HG03571 (cell line): ENCODE measurements at regions not wholly inside any gene's neighbourhood (a gene's known extent, or its start where the extent isn't known, plus 50 kb on each side); places are given as distances from the start of the nearest gene placed in this dataset.

Experiments used
- ATAC-seq: cut with Tn5 transposase; IDR thresholded peaks from one replicate; pipeline ENCODE4 v1.9.1; 2021; ENCODE audit not compliant: unreplicated experiment

GRCh38 chr1:81351864-81352263, 448.9 kb upstream of the ADGRL2 start:
- ATAC-seq = no peak

DNA sequence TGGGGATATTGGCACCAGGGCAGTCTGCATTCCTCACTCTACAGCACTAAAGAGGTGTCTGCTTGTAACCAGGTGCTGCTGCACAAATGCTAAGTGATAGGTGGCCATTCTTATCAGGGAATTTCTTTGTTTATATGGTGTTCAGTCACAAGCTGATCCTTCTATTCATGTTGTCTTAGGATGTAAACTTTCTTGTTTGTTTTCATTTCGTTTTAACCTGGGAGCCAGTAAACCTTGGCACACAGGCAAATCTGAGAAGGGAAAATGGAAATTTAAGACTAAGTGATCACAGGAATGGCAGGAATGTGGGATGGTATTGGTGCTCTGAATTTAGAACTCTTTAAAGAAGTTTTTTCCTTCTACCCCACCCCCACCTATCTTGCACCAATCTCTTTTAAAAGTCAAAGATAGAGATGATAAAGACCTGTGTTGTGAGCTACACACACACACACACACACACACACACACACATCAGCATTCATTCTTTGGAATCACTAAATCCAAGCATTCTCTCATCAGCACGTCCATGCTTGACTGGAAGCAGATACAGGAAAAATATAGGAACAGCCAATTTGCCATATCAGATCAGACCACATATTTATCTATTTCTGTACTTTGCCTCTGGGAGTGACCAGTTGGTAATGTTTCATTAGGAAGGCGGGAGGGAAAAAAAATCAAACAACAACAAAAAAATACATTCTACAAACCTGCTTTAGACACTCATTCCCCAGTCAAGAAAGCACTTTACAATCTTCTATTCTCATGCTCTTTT, 451.4 kb upstream of the ADGRL2 start:
- no peak for ATAC-seq

- ATAC-seq = no peak
These were observed 455.6 kb upstream of the ADGRL2 start for GRCh38 chr1:81345110-81345509.

DNA sequence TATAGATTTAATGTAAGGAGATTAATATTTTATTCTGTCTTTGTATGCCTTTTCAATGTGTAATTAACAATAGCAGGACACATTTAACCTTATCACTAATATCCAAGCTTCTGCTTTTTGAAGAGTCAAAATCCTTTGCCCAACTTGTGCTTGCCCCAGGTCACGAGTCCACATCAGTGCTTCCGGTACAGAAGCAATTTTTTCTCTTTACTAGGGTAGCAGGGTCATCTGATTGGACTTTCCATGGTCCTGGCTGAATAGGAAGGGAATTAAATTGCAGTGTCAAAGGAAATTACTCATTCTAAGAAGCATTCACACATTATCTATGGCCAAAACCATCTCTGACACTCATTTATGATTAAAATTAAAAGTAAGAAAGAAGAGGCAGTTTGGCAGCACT, 460.5 kb upstream of the ADGRL2 start:
- ATAC-seq = no peak

DNA sequence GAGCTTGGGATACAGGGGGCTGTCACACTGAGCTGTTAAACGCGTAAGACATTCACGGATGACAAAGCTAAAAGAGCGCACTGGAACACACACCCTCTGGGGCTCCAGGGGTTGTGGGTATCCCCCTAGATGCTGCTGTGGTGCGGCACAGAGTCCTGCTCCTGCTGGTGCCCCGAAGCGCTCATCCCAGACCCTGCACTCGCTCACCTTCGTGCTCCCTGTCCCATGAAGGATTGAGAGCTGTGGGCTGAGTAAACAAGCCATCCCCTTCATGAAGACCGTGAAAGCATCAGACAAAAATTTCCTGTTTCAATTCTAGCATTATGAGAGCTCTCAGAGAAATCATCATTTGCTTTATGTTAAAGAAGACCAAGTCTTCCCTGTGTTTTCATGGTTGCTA, 463.5 kb upstream of the ADGRL2 start:
- no peak for ATAC-seq

- no peak for ATAC-seq
These were observed 464.9 kb upstream of the ADGRL2 start for GRCh38 chr1:81335876-81336275.

DNA sequence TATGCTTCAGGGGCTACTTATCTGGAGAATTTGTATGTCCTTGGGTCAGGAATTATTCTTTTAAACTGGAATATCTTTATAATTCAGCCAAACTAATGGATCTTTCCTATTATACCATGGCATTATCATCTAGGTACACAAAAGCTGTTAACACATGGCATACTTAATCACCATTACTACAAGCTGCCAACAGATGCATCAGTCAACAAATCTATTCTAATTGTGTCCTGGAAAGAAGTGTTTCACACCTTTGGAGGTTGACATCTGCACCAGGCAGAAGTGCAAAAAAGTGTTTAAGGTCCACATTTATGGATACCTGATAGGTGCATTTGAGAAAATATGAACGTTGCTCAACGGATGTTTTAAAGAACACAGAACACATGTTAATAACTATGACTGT, 470.2 kb upstream of the ADGRL2 start:
- ATAC-seq = no peak

DNA sequence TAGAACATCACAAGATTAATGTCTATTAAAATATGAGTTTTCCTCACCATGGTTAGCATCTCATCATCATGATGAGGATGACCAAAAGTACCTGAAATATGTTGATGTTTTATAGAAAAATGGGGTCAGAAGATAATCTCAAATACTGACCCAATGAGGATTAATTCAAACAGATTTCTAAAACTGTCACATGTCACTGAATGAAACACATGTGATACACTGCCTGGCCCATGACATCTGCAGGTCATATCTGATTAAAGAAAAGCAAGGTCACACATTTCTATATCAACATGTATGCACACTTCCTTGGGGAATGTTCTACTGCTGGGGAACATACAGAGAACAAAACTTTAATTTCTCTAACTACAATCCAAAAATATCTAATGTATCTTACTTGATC, 470.6 kb upstream of the ADGRL2 start:
- ATAC-seq = no peak

- no peak for ATAC-seq
These were observed 471.7 kb upstream of the ADGRL2 start for GRCh38 chr1:81329041-81329440.

DNA sequence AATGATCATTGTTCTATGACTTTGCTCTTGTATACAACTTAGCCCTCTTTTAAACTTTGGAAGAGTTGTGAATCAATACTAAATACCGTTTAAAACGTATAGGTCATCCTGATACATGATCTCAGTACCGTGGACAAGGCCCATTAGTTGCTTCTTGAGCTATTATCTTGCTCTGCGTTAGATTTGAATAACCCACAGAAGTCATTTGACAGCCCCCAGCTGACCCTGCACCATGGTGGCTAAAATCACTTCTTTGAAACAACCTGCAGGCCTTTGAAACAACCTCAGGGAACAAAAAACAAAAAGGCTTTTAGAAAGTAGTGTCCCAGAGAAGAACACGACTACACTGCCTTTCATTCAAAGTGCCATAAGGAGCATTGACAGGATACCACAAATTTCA, 473.0 kb upstream of the ADGRL2 start:
- no peak for ATAC-seq

GRCh38 chr1:81327103-81327710, 473.5 kb upstream of the ADGRL2 start:
- ATAC-seq = no peak

- no peak for ATAC-seq
These were observed 474.5 kb upstream of the ADGRL2 start for GRCh38 chr1:81326212-81326611.

GRCh38 chr1:81325397-81325796, 475.3 kb upstream of the ADGRL2 start:
- ATAC-seq = no peak

DNA sequence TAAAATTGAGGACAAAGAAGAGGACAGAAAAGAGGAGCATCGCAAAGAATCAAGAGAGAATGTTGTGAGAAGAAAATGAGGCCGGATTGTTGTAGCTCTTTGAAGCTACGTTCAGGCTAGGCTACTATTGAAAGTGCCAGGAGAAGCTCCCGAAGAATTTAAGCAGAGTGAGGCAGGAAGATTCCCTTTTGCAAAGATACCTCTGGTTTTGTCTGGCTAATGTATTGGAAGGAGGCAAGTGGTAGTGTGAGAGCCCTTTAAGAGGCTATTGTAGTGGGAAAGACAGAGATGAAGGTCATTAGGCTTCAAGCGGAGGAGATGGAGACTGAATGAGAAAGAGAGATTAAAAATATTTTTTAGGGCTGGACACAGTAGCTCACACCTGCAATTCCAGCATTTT, 476.9 kb upstream of the ADGRL2 start:
- ATAC-seq = no peak

DNA sequence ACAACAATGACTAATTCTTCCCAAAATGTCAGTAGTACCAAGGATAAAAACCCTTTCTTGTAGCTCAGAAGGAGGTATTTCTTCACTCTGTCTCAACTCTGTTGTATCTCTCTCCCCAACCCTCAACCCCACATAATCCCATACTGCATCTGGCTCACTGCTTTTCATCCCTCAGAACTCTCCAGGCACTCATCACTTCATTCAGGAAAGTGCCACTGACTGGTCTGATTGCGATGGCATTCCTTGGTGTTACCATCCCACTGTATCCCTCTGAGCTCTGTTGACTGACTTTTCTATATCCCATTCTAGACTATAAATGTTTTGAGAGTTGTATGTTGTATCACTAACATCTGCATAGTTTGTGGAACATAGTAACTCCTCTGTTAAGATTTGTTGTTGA, 483.5 kb upstream of the ADGRL2 start:
- ATAC-seq = no peak

DNA sequence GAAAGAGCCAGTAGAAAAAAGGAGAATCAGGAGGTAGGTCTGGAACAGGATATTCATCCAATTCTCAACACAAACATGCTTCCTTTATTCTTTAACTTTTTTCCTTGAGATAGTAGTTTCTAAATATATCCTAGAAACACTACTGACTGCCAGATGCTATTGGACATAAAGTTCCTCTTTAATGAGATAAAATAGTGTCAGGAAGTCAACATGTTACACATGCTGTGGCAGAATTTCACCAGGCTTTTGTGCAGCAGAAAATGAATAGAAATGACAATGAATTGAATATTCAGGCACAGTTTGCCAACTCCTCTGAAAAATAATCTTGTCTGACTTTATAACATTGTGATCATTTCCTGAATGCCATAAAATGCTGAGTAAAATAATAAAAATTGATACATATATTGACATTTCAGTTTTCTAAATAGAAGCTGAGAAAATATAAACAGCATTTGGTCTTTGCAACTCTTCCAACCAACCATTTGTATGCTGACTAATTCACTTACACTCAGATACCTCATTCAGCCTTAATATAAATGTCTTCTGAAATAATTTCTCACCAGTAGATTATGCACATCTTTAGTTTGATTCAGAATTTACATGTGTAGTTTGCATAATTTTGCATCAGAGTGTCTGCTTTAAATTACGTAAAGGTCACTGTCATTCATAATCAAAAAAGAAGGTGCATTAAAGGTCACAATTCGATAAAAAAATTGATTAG, 486.1 kb upstream of the ADGRL2 start:
- ATAC-seq = no peak

DNA sequence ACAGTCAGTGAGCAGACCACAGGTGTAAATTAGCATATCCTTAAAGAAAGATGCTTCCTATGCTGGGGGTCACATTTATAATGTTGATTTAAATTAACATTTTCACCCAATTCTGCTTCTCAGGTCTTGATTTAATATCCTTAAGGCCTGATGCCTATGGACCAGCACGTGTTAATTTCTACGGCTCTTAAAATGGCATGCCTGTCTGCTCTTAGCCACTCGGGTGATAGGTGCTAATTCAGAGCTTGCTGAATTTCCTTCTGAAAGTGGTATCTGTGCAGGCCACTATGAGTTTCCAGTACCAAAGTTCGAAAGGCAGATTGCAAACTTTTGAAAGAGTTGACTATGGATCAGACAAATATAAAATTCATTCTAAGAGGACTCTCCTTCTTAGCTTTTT, 487.4 kb upstream of the ADGRL2 start:
- ATAC-seq = no peak

- ATAC-seq = no peak
These were observed 488.4 kb upstream of the ADGRL2 start for GRCh38 chr1:81312272-81312754.

- ATAC-seq = no peak
These were observed 490.5 kb upstream of the ADGRL2 start for GRCh38 chr1:81310250-81310649.

- no peak for ATAC-seq
These were observed 492.5 kb upstream of the ADGRL2 start for GRCh38 chr1:81308191-81308590.

GRCh38 chr1:81307786-81308185, 492.9 kb upstream of the ADGRL2 start:
- no peak for ATAC-seq

GRCh38 chr1:81305997-81306452, 494.7 kb upstream of the ADGRL2 start:
- ATAC-seq = no peak
